OCI-LY3 (cell line): ENCODE measurements at regions not wholly inside any gene's neighbourhood (a gene's known extent, or its start where the extent isn't known, plus 50 kb on each side); places are given as distances from the start of the nearest gene placed in this dataset.

Experiments
- H2AFZ ChIP-seq: fragments of 200-600, 300-600 bp; shearing (Covaris generic); 2 replicates; pipeline ENCODE4 v1.6.0; 2014; ENCODE audit warnings: antibody characterized with exemption, low read depth, low read length
- H3K27ac ChIP-seq: fragments of 200-600, 300-600 bp; sonication (generic); 2 replicates; pipeline ENCODE4 v1.5.1; 2014; ENCODE audit warnings: mild to moderate bottlenecking, low read length, moderate library complexity, mixed read lengths
- H3K27me3 ChIP-seq: fragments of 200-600, 300-600 bp; sonication (generic); 2 replicates; pipeline ENCODE4 v1.6.1; 2014; ENCODE audit warnings: low read depth, low read length, mixed read lengths
- H3K36me3 ChIP-seq: fragments of 200-600, 300-600 bp; sonication (generic); replicated peaks from 2 replicates; pipeline ENCODE3; 2014; ENCODE audit warnings: low read depth, low read length, mixed read lengths
- H3K4me1 ChIP-seq: fragments of 300-600, 200-600 bp; sonication (generic); 2 replicates; pipeline ENCODE4 v1.6.1; 2014; ENCODE audit warnings: low read length, mixed read lengths
- H3K4me2 ChIP-seq: fragments of 200-600, 300-600 bp; sonication (generic); 2 replicates; pipeline ENCODE4 v1.6.1; 2014; ENCODE audit warnings: low read length, mixed read lengths
- H3K4me3 ChIP-seq: fragments of 300-600, 200-600 bp; sonication (generic); 2 replicates; pipeline ENCODE4 v1.5.1; 2014; ENCODE audit warnings: antibody characterized with exemption, mild to moderate bottlenecking, low read length, moderate library complexity
- H3K79me2 ChIP-seq: fragments of 300-600, 200-600 bp; shearing (Covaris generic); 2 replicates; pipeline ENCODE4 v1.6.1; 2014; ENCODE audit warnings: mild to moderate bottlenecking, low read length, mixed read lengths
- H3K9ac ChIP-seq: fragments of 300-600, 200-600 bp; shearing (Covaris generic); 2 replicates; pipeline ENCODE4 v1.6.0; 2014; ENCODE audit warnings: mild to moderate bottlenecking, low read length, moderate library complexity
- H3K9me3 ChIP-seq: fragments of 200-600, 300-600 bp; shearing (Covaris generic); 2 replicates; pipeline ENCODE4 v1.6.1; 2014; ENCODE audit warnings: low read length, mixed read lengths; ENCODE audit not compliant: insufficient read depth
- H4K20me1 ChIP-seq: fragments of 200-600, 300-600 bp; sonication (generic); 2 replicates; pipeline ENCODE4 v1.6.1; 2016; ENCODE audit warnings: low read length, mixed read lengths; ENCODE audit not compliant: insufficient read depth
- EZH2phosphoT487 ChIP-seq: fragments of 200-600 bp; shearing (Covaris generic); IDR thresholded peaks from 2 replicates; pipeline ENCODE4 v1.6.1; 2018; ENCODE audit warnings: antibody characterized with exemption, mixed run types, low read depth
- TF ChIP-seq, protein P1 (sequence below): fragments of 200-600, 300-600 bp; sonication (generic); IDR thresholded peaks from 2 replicates; pipeline ENCODE4 v1.5.1; 2014; ENCODE audit warnings: antibody characterized with exemption, low read length, low read depth

DNA sequence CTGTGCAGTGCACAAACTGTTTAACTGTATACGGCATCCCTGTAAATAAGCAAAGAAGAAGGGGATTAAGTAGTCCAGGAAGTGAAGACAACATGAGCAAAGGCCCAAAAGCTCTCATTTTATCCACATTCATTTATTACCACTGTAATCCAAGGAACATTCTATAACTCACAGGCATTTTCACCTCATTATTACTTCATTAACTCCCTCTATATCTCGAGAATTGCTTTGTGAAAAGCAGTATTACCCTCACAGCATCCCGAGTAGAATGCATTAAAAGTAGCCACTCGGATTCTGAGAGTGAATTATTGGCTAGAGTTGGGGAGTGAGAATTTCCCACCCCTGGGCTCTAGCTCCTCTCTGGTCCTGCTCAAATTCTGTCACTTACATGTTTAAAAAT is 51.0 kb upstream of the CHCHD3 start:
- no peak overlapping the region for H2AFZ ChIP-seq
- H3K79me2 ChIP-seq, result no peaks in the 10 kb centered on the region
- no peak overlapping the region for H3K27ac ChIP-seq
- TF ChIP-seq, protein P1, sequence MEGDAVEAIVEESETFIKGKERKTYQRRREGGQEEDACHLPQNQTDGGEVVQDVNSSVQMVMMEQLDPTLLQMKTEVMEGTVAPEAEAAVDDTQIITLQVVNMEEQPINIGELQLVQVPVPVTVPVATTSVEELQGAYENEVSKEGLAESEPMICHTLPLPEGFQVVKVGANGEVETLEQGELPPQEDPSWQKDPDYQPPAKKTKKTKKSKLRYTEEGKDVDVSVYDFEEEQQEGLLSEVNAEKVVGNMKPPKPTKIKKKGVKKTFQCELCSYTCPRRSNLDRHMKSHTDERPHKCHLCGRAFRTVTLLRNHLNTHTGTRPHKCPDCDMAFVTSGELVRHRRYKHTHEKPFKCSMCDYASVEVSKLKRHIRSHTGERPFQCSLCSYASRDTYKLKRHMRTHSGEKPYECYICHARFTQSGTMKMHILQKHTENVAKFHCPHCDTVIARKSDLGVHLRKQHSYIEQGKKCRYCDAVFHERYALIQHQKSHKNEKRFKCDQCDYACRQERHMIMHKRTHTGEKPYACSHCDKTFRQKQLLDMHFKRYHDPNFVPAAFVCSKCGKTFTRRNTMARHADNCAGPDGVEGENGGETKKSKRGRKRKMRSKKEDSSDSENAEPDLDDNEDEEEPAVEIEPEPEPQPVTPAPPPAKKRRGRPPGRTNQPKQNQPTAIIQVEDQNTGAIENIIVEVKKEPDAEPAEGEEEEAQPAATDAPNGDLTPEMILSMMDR, result no peak
- no peak for TF ChIP-seq EZH2phosphoT487
- no peaks in the 10 kb centered on the region for H4K20me1 ChIP-seq
- no peak overlapping the region for H3K9ac ChIP-seq
- no peak overlapping the region for H3K4me3 ChIP-seq
- no peak overlapping the region for H3K4me2 ChIP-seq
- no peaks in the 10 kb centered on the region for H3K36me3 ChIP-seq
- no peaks in the 10 kb centered on the region for H3K9me3 ChIP-seq
- no peaks in the 10 kb centered on the region for H3K4me1 ChIP-seq
- peaks cover 24% of the 10 kb centered on the region for H3K27me3 ChIP-seq

DNA sequence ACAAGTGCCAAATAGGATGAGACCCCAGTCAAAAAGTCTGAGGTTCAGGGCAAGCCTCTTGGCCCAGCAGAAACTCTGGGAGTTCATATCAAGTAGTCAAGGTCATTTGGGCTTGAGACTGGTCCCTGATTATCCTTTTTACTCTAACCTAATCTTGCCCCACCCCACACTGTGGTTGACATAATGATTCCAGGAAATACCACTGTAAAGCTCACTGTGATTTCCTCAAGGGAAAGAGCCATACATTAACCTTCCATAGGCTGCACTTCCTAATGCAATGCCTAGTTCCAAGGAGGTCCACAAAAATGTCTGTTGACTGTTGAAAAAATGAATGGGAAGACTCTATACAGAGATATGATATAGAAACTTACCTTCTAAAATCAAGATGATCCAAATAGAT is 52.9 kb upstream of the CHCHD3 start:
- Histone ChIP-seq H3K4me3 (no peak overlapping the region), H3K79me2 (no peaks in the 10 kb centered on the region), H2AFZ (no peak overlapping the region), H3K4me2 (no peak overlapping the region), H3K27ac (no peak overlapping the region), H3K4me1 (peaks cover 4% of the 10 kb centered on the region), H4K20me1 (no peaks in the 10 kb centered on the region), H3K9me3 (no peaks in the 10 kb centered on the region), H3K9ac (no peak overlapping the region), H3K27me3 (peaks cover 39% of the 10 kb centered on the region), H3K36me3 (no peaks in the 10 kb centered on the region)
- TF ChIP-seq, protein P1, result no peak
- TF ChIP-seq EZH2phosphoT487, result no peak

GRCh38 chr7:133135451-133135850 is 53.6 kb upstream of the CHCHD3 start:
- H3K9ac ChIP-seq, result no peak overlapping the region
- no peaks in the 10 kb centered on the region for H3K79me2 ChIP-seq
- H3K4me3 ChIP-seq, result no peak overlapping the region
- TF ChIP-seq EZH2phosphoT487, result no peak
- TF ChIP-seq, protein P1, result no peak
- H3K9me3 ChIP-seq, result no peaks in the 10 kb centered on the region
- H2AFZ ChIP-seq, result no peak overlapping the region
- peaks cover 5% of the 10 kb centered on the region for H3K4me1 ChIP-seq
- H4K20me1 ChIP-seq, result no peaks in the 10 kb centered on the region
- H3K27ac ChIP-seq, result no peak overlapping the region
- peaks cover 45% of the 10 kb centered on the region for H3K27me3 ChIP-seq
- no peak overlapping the region for H3K4me2 ChIP-seq
- H3K36me3 ChIP-seq, result no peaks in the 10 kb centered on the region

- no peak overlapping the region for H3K27ac ChIP-seq
- peaks cover 65% of the 10 kb centered on the region for H3K27me3 ChIP-seq
- TF ChIP-seq EZH2phosphoT487, result no peak
- TF ChIP-seq, protein P1, result peak; percentile 18; the same call in 1 of the 2 replicates
- H3K79me2 ChIP-seq, result no peaks in the 10 kb centered on the region
- H2AFZ ChIP-seq, result no peak overlapping the region
- H4K20me1 ChIP-seq, result no peaks in the 10 kb centered on the region
- H3K9ac ChIP-seq, result no peak overlapping the region
- no peak overlapping the region for H3K4me3 ChIP-seq
- no peaks in the 10 kb centered on the region for H3K36me3 ChIP-seq
- peaks cover 5% of the 10 kb centered on the region for H3K4me1 ChIP-seq
- H3K9me3 ChIP-seq, result no peaks in the 10 kb centered on the region
- no peak overlapping the region for H3K4me2 ChIP-seq
Observed at GRCh38 chr7:133139350-133139749, 57.5 kb upstream of the CHCHD3 start.
